Brain microvascular endothelial cell (primary cell): ENCODE measurements at regions not wholly inside any gene's neighbourhood (a gene's known extent, or its start where the extent isn't known, plus 50 kb on each side); places are given as distances from the start of the nearest gene placed in this dataset.

Experiments
- DNase-seq: peaks from one replicate; pipeline ENCODE4 v3.0.0-alpha.2; 2020
- H3K27ac ChIP-seq: fragments of 250-450 bp; sonication (Bioruptor Pico); 2 replicates; pipeline ENCODE4 v1.5.1; 2020; ENCODE audit warnings: mild to moderate bottlenecking, moderate library complexity
- H3K27me3 ChIP-seq: fragments of 250-450 bp; sonication (Bioruptor Pico); replicated peaks from 2 replicates; pipeline ENCODE4 v1.5.1; 2020; ENCODE audit warnings: mild to moderate bottlenecking
- H3K36me3 ChIP-seq: fragments of 250-450 bp; sonication (Bioruptor Pico); replicated peaks from 2 replicates; pipeline ENCODE4 v1.5.1; 2020; ENCODE audit warnings: mild to moderate bottlenecking
- H3K4me3 ChIP-seq: 2 replicates; pipeline ENCODE4 v1.5.1; 2011; ENCODE audit warnings: low read depth, mild to moderate bottlenecking, control low read depth, low read length, moderate library complexity
- CTCF ChIP-seq: IDR thresholded peaks from 2 replicates; pipeline ENCODE4 v1.5.1; 2011; ENCODE audit warnings: low read depth, mild to moderate bottlenecking, moderate library complexity, low read length, control low read depth, inconsistent platforms; ENCODE audit errors: missing control alignments
- in situ Hi-C: cut with HindIII; loops from 2 replicates; pipeline ENCODE4 v1.10.0; 2017; ENCODE audit warnings: low sequenced_read_pairs, low pct_ligation_motif_present

DNA sequence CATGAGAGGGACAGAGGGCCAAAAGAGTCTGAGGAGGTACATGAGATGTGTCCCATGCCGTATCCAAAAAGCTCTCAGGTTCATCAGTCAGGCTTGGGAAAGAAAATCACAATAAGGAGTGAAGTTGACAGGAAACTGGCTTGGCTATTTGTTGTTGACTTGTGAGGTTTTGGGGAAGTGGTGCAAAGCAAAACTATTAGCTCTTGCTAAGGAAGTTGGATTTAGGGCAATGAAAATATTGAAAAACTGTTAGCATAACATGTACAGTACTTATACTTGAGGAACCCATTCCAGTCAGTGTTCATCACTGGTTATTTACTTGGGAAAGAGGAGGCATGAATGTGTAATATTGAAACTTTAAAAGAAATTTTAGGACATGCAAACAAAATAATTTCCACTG, 145.9 kb downstream of the DUSP6 start:
- no peak for DNase-seq
- no peaks in the 10 kb centered on the region for H3K36me3 ChIP-seq
- no peak overlapping the region for H3K27ac ChIP-seq
- in situ Hi-C loops: no loop called here
- no peaks in the 10 kb centered on the region for H3K27me3 ChIP-seq
- no peak for TF ChIP-seq CTCF
- no peak overlapping the region for H3K4me3 ChIP-seq

GRCh38 chr12:89205517-89205916, 146.8 kb downstream of the DUSP6 start:
- DNase-seq: no peak
- in situ Hi-C loops: no loop called here
- Histone ChIP-seq H3K36me3 (no peaks in the 10 kb centered on the region), H3K27ac (no peak overlapping the region), H3K27me3 (no peaks in the 10 kb centered on the region), H3K4me3 (no peak overlapping the region)
- TF ChIP-seq CTCF: no peak

- in situ Hi-C loops: no loop called here
- no peak for TF ChIP-seq CTCF
Observed at GRCh38 chr12:89203144-89203543, 149.2 kb downstream of the DUSP6 start.

GRCh38 chr12:89200217-89200616, 152.1 kb downstream of the DUSP6 start:
- no peak for TF ChIP-seq CTCF
- H3K27ac ChIP-seq: no peak overlapping the region
- in situ Hi-C loops: no loop called here
- no peaks in the 10 kb centered on the region for H3K36me3 ChIP-seq
- no peaks in the 10 kb centered on the region for H3K27me3 ChIP-seq
- DNase-seq: no peak
- no peak overlapping the region for H3K4me3 ChIP-seq

More at GRCh38 chr12:89203144-89203543, 149.2 kb downstream of the DUSP6 start:
- Histone ChIP-seq H3K4me3 (no peak overlapping the region), H3K36me3 (no peaks in the 10 kb centered on the region), H3K27me3 (no peaks in the 10 kb centered on the region), H3K27ac (no peak overlapping the region)
- no peak for DNase-seq

DNA sequence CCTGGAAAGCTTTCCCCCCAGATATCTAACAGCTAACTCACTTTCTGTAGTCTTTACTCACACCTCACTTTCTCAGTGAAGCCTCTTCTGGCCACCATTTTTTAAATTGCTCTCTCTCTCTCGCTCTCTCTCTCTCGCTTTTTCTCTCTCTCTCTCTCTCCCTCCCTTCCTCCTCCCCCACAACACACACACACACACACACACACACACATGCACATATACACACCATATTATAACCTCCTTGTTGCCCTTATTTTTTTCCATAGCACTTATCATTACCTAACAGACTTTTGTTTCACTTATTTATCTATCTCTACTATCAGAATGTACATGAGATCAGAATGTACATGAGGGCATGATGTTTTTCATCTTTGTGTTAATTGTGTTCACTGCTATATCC, 156.8 kb downstream of the DUSP6 start:
- no peak for DNase-seq
- no peaks in the 10 kb centered on the region for H3K36me3 ChIP-seq
- no peak for TF ChIP-seq CTCF
- no peak overlapping the region for H3K27ac ChIP-seq
- H3K4me3 ChIP-seq: no peak overlapping the region
- in situ Hi-C loops: no loop called here
- H3K27me3 ChIP-seq: no peaks in the 10 kb centered on the region

GRCh38 chr12:89194683-89195082, 157.6 kb downstream of the DUSP6 start:
- in situ Hi-C loops: no loop called here

More at GRCh38 chr12:89194683-89195082, 157.6 kb downstream of the DUSP6 start:
- no peak for DNase-seq
- Histone ChIP-seq H3K36me3 (no peaks in the 10 kb centered on the region), H3K27me3 (no peaks in the 10 kb centered on the region), H3K27ac (no peak overlapping the region), H3K4me3 (no peak overlapping the region)
- no peak for TF ChIP-seq CTCF
